ENCODE measurements at regions not wholly inside any gene's neighbourhood (a gene's known extent, or its start where the extent isn't known, plus 50 kb on each side); places are given as distances from the start of the nearest gene placed in this dataset.

- DNase-seq: no peak
- in situ Hi-C loops (cut with MboI; ENCODE audit: low pct_ligation_motif_present in 1 of 4, low pct_unique_long_range_greater_than_20kb in 1 of 4, low sequenced_read_pairs in 3 of 4): no loop called here
- TF ChIP-seq POLR2A (IDR thresholded peaks at IDR 0.05): no peak
- TF ChIP-seq EP300 (IDR thresholded peaks at IDR 0.05; ENCODE audit: low read depth): no peak
- TF ChIP-seq POLR2AphosphoS5 (IDR thresholded peaks at IDR 0.05): no peak
- TF ChIP-seq CTCF (IDR thresholded peaks at IDR 0.05): no peak
- Histone ChIP-seq H3K27me3 (no peaks in the 10 kb centered on the region), H3K27ac (no peak overlapping the region), H3K4me3 (no peak overlapping the region), H3K4me1 (no peaks in the 10 kb centered on the region), H3K9me3 (no peaks in the 10 kb centered on the region), H3K36me3 (no peaks in the 10 kb centered on the region)
- WGBS, 2 donors (ENCODE audit: low coverage in 1 of 2): 73 to 79% methylated on average over 1 of the region's 1 CpG
- intact Hi-C loops (cut with DNase I; ENCODE audit: low total_unique reads): no loop called here
These were observed 424.5 kb upstream of the LMCD1 start for GRCh38 chr3:8077126-8077525.

GRCh38 chr3:8080464-8080863 is 421.2 kb upstream of the LMCD1 start:
- H3K4me3 ChIP-seq: no peak overlapping the region

GRCh38 chr3:8085498-8085897 is 416.1 kb upstream of the LMCD1 start:
- in situ Hi-C loops (cut with MboI; ENCODE audit: low pct_ligation_motif_present in 1 of 4, low pct_unique_long_range_greater_than_20kb in 1 of 4, low sequenced_read_pairs in 3 of 4) (no loop called here), intact Hi-C loops (cut with DNase I; ENCODE audit: low total_unique reads) (no loop called here)
- H3K4me3 ChIP-seq: no peak overlapping the region
- H3K9me3 ChIP-seq: no peaks in the 10 kb centered on the region
- no peaks in the 10 kb centered on the region for H3K27me3 ChIP-seq
- DNase-seq: no peak
- TF ChIP-seq POLR2AphosphoS5 (IDR thresholded peaks at IDR 0.05) (no peak), POLR2A (IDR thresholded peaks at IDR 0.05) (no peak), CTCF (IDR thresholded peaks at IDR 0.05) (no peak), EP300 (IDR thresholded peaks at IDR 0.05; ENCODE audit: low read depth) (no peak)
- 33 to 57% methylated on average over 1 to 2 of the region's 2 CpGs for WGBS, 2 donors (ENCODE audit: low coverage in 1 of 2)
- no peak overlapping the region for H3K27ac ChIP-seq
- H3K36me3 ChIP-seq: no peaks in the 10 kb centered on the region
- no peaks in the 10 kb centered on the region for H3K4me1 ChIP-seq

More at GRCh38 chr3:8080464-8080863, 421.2 kb upstream of the LMCD1 start:
- TF ChIP-seq CTCF (IDR thresholded peaks at IDR 0.05): no peak
- no peak for TF ChIP-seq POLR2A (IDR thresholded peaks at IDR 0.05)
- no peak for TF ChIP-seq EP300 (IDR thresholded peaks at IDR 0.05; ENCODE audit: low read depth)
- no peak for TF ChIP-seq POLR2AphosphoS5 (IDR thresholded peaks at IDR 0.05)
- no peaks in the 10 kb centered on the region for H3K36me3 ChIP-seq
- H3K27me3 ChIP-seq: no peaks in the 10 kb centered on the region
- intact Hi-C loops (cut with DNase I; ENCODE audit: low total_unique reads) (no loop called here), in situ Hi-C loops (cut with MboI; ENCODE audit: low pct_ligation_motif_present in 1 of 4, low pct_unique_long_range_greater_than_20kb in 1 of 4, low sequenced_read_pairs in 3 of 4) (no loop called here)
- DNase-seq: no peak
- H3K9me3 ChIP-seq: no peaks in the 10 kb centered on the region
- no peaks in the 10 kb centered on the region for H3K4me1 ChIP-seq
- no peak overlapping the region for H3K27ac ChIP-seq

- in situ Hi-C loops (cut with MboI; ENCODE audit: low pct_ligation_motif_present in 1 of 4, low pct_unique_long_range_greater_than_20kb in 1 of 4, low sequenced_read_pairs in 3 of 4) (no loop called here), intact Hi-C loops (cut with DNase I; ENCODE audit: low total_unique reads) (no loop called here)
- no peak for TF ChIP-seq POLR2A (IDR thresholded peaks at IDR 0.05)
- TF ChIP-seq POLR2AphosphoS5 (IDR thresholded peaks at IDR 0.05): no peak
- no peak for TF ChIP-seq CTCF (IDR thresholded peaks at IDR 0.05)
- no peak for TF ChIP-seq EP300 (IDR thresholded peaks at IDR 0.05; ENCODE audit: low read depth)
- H3K4me1 ChIP-seq: no peaks in the 10 kb centered on the region
- DNase-seq: no peak
- no peaks in the 10 kb centered on the region for H3K9me3 ChIP-seq
- 69 to 85% methylated on average over 2 to 3 of the region's 3 CpGs for WGBS, 2 donors (ENCODE audit: low coverage in 1 of 2)
- H3K27me3 ChIP-seq: no peaks in the 10 kb centered on the region
- H3K4me3 ChIP-seq: no peak overlapping the region
- no peaks in the 10 kb centered on the region for H3K36me3 ChIP-seq
- H3K27ac ChIP-seq: no peak overlapping the region
These were observed 413.7 kb upstream of the LMCD1 start for GRCh38 chr3:8087951-8088350.
